Astrocyte of the cerebellum (primary cell): ENCODE measurements at regions not wholly inside any gene's neighbourhood (a gene's known extent, or its start where the extent isn't known, plus 50 kb on each side); places are given as distances from the start of the nearest gene placed in this dataset.

Experiments used
- DNase-seq: peaks from one replicate; pipeline ENCODE4 v3.0.0-alpha.2; 2011; ENCODE audit warnings: low read depth
- H3K4me3 ChIP-seq: 2 replicates; pipeline ENCODE4 v1.5.1; 2011; ENCODE audit warnings: mild to moderate bottlenecking, low read depth, low read length, moderate library complexity
- CTCF ChIP-seq: IDR thresholded peaks from 2 replicates; pipeline ENCODE4 v1.5.1; 2012; ENCODE audit warnings: low read length, low read depth, moderate library complexity, mild to moderate bottlenecking; ENCODE audit errors: missing control alignments
- in situ Hi-C: cut with HindIII; loops from 2 replicates; pipeline ENCODE4 v1.10.0; 2017; ENCODE audit warnings: low sequenced_read_pairs

GRCh38 chr11:64441127-64441526 is 82.2 kb downstream of the RPS6KA4 start:
- no peak for DNase-seq
- no peak for TF ChIP-seq CTCF
- in situ Hi-C loops = no loop called here
- no peak overlapping the region for H3K4me3 ChIP-seq

- DNase-seq = no peak
- H3K4me3 ChIP-seq = no peak overlapping the region
- no peak for TF ChIP-seq CTCF
- in situ Hi-C loops = no loop called here
These were observed 84.0 kb downstream of the RPS6KA4 start for GRCh38 chr11:64443001-64443400.

GRCh38 chr11:64444838-64445441 is 86.0 kb downstream of the RPS6KA4 start:
- no peak for TF ChIP-seq CTCF
- in situ Hi-C loops = no loop called here
- no peak for DNase-seq
- H3K4me3 ChIP-seq = no peak overlapping the region

GRCh38 chr11:64445651-64446050 is 86.7 kb downstream of the RPS6KA4 start:
- TF ChIP-seq CTCF = no peak
- no peak for DNase-seq
- in situ Hi-C loops = no loop called here
- H3K4me3 ChIP-seq = no peak overlapping the region

DNA sequence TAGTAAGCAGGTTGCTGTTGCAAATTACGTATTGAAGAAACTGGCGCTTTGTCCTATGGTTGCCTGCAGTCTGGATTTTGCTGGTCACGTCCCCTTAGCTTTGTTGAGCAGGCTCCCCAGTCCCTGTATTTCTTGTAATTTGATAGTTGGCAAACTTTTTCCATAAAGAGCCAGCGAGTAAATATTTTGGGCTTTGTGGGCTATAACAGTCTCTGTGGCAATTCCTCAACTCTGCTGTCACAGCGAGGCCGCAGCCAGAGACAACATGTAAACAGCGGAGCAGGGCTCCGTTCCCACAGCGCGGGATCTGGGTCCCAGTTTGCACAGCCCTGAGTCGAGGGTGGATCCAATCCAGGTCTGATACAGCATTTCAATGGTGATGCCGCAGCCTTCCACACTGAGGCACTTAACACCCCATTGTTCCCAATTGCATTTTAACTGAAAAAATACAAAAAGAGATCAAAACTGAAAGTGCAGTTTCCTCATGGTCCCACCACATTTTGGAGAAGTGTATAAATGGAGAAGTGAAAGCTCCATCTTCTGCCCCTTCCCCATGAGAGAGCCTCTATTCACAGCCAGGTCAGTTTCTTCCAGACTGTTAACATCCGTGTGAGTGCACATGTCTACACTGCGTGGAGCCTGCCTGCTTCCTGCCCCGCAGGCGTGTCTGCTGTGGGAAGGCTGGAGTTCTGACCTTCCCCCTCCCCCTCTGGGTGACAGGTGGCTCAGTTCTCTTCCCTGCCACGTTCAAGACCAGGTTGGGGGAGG is 89.1 kb downstream of the RPS6KA4 start:
- no peak for TF ChIP-seq CTCF
- in situ Hi-C loops = no loop called here
- DNase-seq = no peak
- H3K4me3 ChIP-seq = no peak overlapping the region

- TF ChIP-seq CTCF = peak; percentile 90
- in situ Hi-C loops = no loop called here
- H3K4me3 ChIP-seq = no peak overlapping the region
- peak; percentile 15 for DNase-seq
These were observed 89.8 kb downstream of the RPS6KA4 start for GRCh38 chr11:64448599-64449380.
